ENCODE measurements at regions not wholly inside any gene's neighbourhood (a gene's known extent, or its start where the extent isn't known, plus 50 kb on each side); places are given as distances from the start of the nearest gene placed in this dataset.

GRCh38 chr12:4849795-4850345 lies 59.8 kb upstream of the KCNA1 start:
- TF ChIP-seq CTCF (IDR thresholded peaks at IDR 0.05) (no peak), POLR2A (IDR thresholded peaks at IDR 0.05) (no peak)
- H3K4me1 ChIP-seq (replicated peaks in 1 of 2) = no peaks in the 10 kb centered on the region
- no peak overlapping the region for H3K27ac ChIP-seq
- no peaks in the 10 kb centered on the region for H3K36me3 ChIP-seq (replicated peaks in 1 of 2)
- no peaks in the 10 kb centered on the region for H3K9me3 ChIP-seq (replicated peaks in 1 of 3)
- WGBS, 4 donors = 57 to 80% (median 66%) methylated on average over 18 of the region's 18 CpGs
- DNase-seq = no peak
- intact Hi-C loops (cut with DNase I) = loop anchor here (5.0 to 10.0 kb wide), 3 partner anchors 152 to 235 kb away; no protein-coding TSS in a partner anchor
- no peak overlapping the region for H3K4me3 ChIP-seq
- no peaks in the 10 kb centered on the region for H3K27me3 ChIP-seq

GRCh38 chr12:4850857-4851380 lies 58.8 kb upstream of the KCNA1 start:
- H3K9me3 ChIP-seq (replicated peaks in 1 of 3) = no peaks in the 10 kb centered on the region
- H3K36me3 ChIP-seq (replicated peaks in 1 of 2) = no peaks in the 10 kb centered on the region
- no peaks in the 10 kb centered on the region for H3K4me1 ChIP-seq (replicated peaks in 1 of 2)
- H3K27me3 ChIP-seq = no peaks in the 10 kb centered on the region
- no peak for TF ChIP-seq CTCF (IDR thresholded peaks at IDR 0.05)
- TF ChIP-seq POLR2A (IDR thresholded peaks at IDR 0.05) = no peak
- intact Hi-C loops (cut with DNase I) = loop anchor here (5.0 to 10.0 kb wide), 3 partner anchors 151 to 234 kb away; no protein-coding TSS in a partner anchor
- 91 to 93% (median 92%) methylated on average over 9 of the region's 9 CpGs for WGBS, 4 donors
- DNase-seq = no peak
- H3K4me3 ChIP-seq = no peak overlapping the region
- H3K27ac ChIP-seq = no peak overlapping the region

- Histone ChIP-seq H3K27me3 (no peaks in the 10 kb centered on the region), H3K4me1 (replicated peaks in 1 of 2) (no peaks in the 10 kb centered on the region), H3K9me3 (replicated peaks in 1 of 3) (no peaks in the 10 kb centered on the region), H3K4me3 (no peak overlapping the region), H3K36me3 (replicated peaks in 1 of 2) (no peaks in the 10 kb centered on the region), H3K27ac (no peak overlapping the region)
- TF ChIP-seq POLR2A (IDR thresholded peaks at IDR 0.05) (no peak), CTCF (IDR thresholded peaks at IDR 0.05) (no peak)
- intact Hi-C loops (cut with DNase I) = loop anchor here (5.0 to 10.0 kb wide), 3 partner anchors 150 to 232 kb away; no protein-coding TSS in a partner anchor
- no peak for DNase-seq
- WGBS, 4 donors = 82 to 95% (median 85%) methylated on average over 8 of the region's 8 CpGs
Measured at GRCh38 chr12:4852308-4852707, 57.4 kb upstream of the KCNA1 start.

GRCh38 chr12:4852911-4853310 lies 56.8 kb upstream of the KCNA1 start:
- Histone ChIP-seq H3K36me3 (replicated peaks in 1 of 2) (no peaks in the 10 kb centered on the region), H3K27ac (no peak overlapping the region), H3K9me3 (replicated peaks in 1 of 3) (no peaks in the 10 kb centered on the region), H3K27me3 (peaks cover 3% of the 10 kb centered on the region), H3K4me1 (replicated peaks in 1 of 2) (no peaks in the 10 kb centered on the region), H3K4me3 (no peak overlapping the region)
- 79 to 90% (median 84%) methylated on average over 9 to 12 of the region's 12 CpGs for WGBS, 4 donors
- no peak for DNase-seq
- no peak for TF ChIP-seq CTCF (IDR thresholded peaks at IDR 0.05)
- no peak for TF ChIP-seq POLR2A (IDR thresholded peaks at IDR 0.05)
- intact Hi-C loops (cut with DNase I) = loop anchor here (5.0 to 10.0 kb wide), 3 partner anchors 149 to 232 kb away; no protein-coding TSS in a partner anchor
